ENCODE measurements at regions not wholly inside any gene's neighbourhood (a gene's known extent, or its start where the extent isn't known, plus 50 kb on each side); places are given as distances from the start of the nearest gene placed in this dataset.

- TF ChIP-seq JUND (IDR thresholded peaks at IDR 0.05) (no peak), CTCF (IDR thresholded peaks at IDR 0.05; ENCODE audit: low read depth, low read length, missing input control) (no peak), MAX (IDR thresholded peaks at IDR 0.05) (no peak), FOXA2 (IDR thresholded peaks at IDR 0.05) (no peak), ATF3 (IDR thresholded peaks at IDR 0.05) (no peak)
Observed at GRCh38 chr2:125822746-125823145, 833.2 kb upstream of the GYPC start.
